Activated T-helper 9 cell treated with anti-CD3 and anti-CD28 coated beads, Interleukin-2, amount 50 U/mL, for 16 hours (primary cell): ENCODE measurements at regions not wholly inside any gene's neighbourhood (a gene's known extent, or its start where the extent isn't known, plus 50 kb on each side); places are given as distances from the start of the nearest gene placed in this dataset.
"Not testable (repeated sequence)": the region's sequence is repeated elsewhere in the genome, so short reads cannot be mapped to it uniquely, and the experiment has no call there.

Source experiments
- DNase-seq: peaks from one replicate; pipeline ENCODE4 v3.0.0-alpha.2; 2020; ENCODE audit warnings: low read depth

- not testable (repeated sequence) for DNase-seq
These were observed 81.1 kb downstream of the THSD1 start for GRCh38 chr13:52324831-52325230.

DNA sequence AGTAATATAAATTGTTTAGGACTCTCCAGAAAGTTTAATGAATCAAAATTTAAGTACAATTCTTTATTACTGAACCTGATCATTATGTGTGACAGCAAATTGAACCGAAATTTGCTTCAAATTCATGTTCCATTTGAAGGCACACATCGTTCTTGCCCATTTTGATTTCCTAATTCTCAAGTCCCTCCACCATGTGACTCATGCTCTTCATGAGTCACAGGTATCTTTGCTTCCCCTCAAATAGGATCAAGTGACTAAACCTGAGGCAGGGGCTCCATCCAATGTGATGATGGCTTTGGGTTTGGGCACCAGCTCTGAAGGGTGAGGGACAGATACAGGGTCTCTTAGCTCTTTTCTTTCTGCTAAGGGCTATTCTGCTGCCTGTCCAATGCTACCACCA, 86.1 kb downstream of the THSD1 start:
- DNase-seq = no peak

- not testable (repeated sequence) for DNase-seq
These were observed 96.1 kb downstream of the THSD1 start for GRCh38 chr13:52309833-52310232.

DNA sequence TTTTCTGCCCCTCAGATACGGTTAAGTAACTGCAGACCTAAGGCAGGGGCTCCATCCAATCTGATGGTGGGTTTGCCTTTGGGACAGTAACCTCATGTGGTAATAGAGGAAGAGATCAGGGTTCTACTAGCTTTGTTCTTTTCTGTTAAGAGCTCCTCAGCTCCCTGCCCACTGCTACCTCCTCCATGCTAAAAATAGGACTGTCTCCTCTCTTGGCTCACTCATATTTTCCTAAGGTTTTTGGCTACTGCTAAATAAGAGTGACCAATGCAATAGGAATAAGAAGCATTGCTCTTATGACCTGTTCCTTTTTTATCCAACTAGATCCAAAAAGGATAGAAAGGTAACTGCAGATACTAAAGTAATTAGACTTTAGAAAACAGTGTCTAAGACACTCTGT, 99.6 kb downstream of the THSD1 start:
- DNase-seq = not testable (repeated sequence)

DNA sequence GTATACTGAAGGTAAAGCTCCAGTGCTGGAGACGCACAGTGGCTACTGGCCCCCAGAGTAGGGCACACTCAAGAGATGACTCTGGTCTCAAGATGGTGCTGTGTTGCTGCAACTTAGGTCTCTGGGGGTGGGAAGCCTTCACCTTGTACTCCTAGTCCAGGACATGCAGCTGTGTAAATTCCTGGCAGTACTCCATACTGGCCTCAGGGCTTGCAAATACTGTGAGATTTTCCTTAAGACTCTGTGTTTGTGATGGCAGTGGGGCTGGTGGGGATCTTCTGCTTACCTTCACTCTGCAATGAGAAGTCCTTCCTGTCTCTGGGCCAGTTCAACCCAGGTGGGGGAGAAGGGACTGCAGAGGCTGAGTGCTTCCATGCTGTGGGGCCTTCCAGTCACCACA, 102.9 kb downstream of the THSD1 start:
- DNase-seq = not testable (repeated sequence)

DNA sequence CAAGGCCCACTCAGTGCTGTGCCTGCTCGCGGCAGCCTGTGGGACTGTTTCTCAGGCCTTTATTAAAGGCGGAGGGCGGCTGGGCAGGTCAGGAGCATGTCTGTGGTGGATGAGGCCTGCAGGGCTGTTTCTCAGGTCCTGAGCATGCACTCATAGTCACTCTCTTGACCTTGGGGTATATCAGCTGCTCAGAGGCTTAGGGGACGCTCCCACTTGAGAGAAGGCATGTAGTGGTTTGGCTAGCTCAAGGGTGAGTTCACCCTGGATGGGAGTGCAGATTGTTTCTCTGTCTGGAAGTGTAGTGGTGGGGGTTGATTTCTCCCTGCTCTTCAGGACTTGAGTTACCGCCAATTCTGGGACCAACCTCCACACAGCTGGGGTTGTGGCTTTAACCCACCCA, 103.3 kb downstream of the THSD1 start:
- DNase-seq = not testable (repeated sequence)

DNA sequence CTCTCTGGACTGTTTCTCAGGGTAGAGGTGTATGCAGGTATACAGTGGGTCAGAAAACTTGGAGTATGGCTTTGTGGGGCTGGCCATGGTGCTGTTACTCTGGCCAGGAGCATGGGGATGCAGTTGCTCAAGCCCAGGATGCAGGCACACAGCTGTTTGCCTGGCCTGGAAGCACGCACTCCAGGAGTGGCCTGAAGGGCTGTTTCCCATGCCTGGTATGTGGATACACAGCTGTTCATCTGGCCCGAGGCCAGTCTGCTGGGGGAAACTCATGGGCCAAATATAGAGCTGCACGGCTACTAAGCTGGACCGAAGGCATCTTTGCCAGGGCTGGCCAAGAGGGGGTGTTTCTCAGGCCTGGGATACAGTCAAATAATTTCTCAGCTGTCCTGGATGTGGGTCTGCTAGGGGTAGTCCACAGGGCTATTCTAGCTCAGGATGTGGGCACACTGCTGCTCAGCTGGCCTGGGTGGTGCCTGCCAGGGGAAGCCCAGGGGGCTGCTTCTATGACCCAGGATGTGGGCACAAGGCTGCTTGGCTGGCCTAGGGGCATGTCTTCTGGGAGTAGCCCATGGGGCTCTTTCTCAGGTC, 104.1 kb downstream of the THSD1 start:
- not testable (repeated sequence) for DNase-seq

DNA sequence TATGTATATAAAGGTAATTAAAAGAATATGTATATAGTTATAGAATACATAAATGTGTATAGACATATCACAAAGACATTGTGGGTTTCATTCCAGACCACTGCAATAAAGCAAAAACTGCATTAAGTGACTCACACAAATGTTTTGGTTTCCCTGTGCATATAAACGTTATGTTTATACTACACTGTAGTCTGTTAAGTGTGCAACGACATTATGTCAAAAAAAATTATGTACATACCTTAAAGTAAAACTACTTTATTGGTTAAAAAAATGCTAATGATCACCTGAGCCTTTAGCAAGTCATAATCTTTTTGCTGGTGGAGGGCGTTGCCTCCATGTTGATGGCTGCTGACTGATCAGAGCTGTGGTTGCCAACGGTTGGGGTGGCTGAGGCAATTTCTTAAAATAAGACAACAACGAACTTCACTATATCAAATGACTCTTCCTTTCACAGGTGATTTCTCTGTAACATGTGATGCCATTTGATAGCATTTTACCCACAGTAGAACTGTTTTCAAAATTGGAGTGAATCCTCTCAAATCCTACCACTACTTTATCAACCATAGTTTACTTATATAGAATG, 107.8 kb downstream of the THSD1 start:
- not testable (repeated sequence) for DNase-seq

GRCh38 chr13:52288891-52289290, 117.1 kb downstream of the THSD1 start:
- DNase-seq = not testable (repeated sequence)

DNA sequence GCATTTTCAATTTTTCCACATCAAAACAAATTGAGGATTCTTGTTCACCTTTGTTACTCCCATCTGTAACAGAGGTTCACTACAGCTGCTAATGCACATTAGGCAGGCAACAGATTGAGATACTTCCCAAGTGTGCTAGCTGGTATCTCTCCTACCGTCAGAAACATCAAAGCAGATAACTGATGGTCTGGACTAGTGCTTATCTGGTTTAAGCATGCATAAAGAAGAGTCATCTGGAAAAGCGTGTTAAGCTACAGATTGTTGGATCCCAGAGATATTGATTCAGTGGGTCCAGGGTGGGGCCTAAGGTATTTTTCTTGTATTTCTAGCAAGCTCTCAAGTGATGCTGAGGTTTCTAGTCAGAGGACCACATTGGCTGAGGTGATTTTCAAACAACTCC, 122.0 kb upstream of the NEK3 start:
- DNase-seq = not testable (repeated sequence)

DNA sequence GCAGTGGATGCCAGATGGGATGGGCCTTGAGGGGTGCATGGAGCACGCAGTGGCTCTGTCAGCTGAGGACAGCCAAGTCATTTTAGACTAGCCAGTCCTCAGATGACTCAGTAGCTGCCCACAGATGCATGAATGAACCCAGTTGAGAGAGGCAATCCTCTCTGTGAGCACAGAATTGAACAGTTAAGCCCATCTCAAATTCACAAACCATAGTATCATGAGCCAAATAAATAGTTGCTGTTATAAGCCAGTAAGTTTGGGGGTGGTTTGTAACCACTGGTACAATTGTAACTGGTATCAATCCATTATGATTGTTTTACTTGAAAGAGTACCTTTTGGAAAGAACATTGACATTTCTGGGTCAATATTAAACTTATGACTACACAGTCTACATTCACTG, 120.0 kb upstream of the NEK3 start:
- DNase-seq = not testable (repeated sequence)

DNA sequence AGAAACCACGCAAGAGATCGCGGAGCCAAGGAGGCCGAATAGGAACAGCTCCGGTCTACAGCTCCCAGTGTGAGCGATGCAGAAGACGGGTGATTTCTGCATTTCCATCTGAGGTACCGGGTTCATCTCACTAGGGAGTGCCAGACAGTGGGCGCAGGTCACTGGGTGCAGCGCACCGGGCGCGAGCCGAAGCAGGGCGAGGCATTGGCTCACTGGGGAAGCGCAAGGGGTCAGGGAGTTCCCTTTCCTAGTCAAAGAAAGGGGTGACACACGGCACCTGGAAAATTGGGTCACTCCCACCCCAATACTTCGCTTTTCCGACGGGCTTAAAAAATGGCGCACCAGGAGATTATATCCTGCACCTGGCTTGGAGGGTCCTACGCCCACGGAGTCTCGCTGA, 94.9 kb upstream of the NEK3 start:
- not testable (repeated sequence) for DNase-seq

- DNase-seq = not testable (repeated sequence)
These were observed 81.4 kb upstream of the NEK3 start for GRCh38 chr13:52240752-52241151.

- peak; percentile 8 for DNase-seq
These were observed 76.7 kb upstream of the NEK3 start for GRCh38 chr13:52235900-52236595.

GRCh38 chr13:52234928-52235327, 75.5 kb upstream of the NEK3 start:
- not testable (repeated sequence) for DNase-seq

- not testable (repeated sequence) for DNase-seq
These were observed 63.7 kb upstream of the NEK3 start for GRCh38 chr13:52223063-52223462.

DNA sequence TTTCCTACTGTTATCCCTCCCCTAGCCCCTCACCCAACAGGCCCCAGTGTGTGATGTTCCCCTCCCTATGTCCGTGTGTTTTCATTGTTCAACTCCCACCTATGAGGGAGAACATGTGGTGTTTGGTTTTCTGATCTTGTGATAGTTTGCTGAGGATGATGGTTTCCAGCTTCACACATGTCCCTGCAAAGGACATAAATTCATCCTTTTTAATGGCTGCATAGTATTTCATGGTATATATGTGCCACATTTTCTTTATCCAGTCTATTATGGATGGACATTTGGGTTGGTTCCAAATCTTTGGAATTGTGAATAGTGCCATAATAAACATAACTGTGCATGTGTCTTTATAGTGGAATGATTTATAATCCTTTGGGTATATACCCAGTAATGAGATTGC, 54.5 kb upstream of the NEK3 start:
- not testable (repeated sequence) for DNase-seq

GRCh38 chr13:52212886-52213285, 53.5 kb upstream of the NEK3 start:
- DNase-seq = not testable (repeated sequence)

GRCh38 chr13:52211416-52211776, 52.0 kb upstream of the NEK3 start:
- DNase-seq = not testable (repeated sequence)

DNA sequence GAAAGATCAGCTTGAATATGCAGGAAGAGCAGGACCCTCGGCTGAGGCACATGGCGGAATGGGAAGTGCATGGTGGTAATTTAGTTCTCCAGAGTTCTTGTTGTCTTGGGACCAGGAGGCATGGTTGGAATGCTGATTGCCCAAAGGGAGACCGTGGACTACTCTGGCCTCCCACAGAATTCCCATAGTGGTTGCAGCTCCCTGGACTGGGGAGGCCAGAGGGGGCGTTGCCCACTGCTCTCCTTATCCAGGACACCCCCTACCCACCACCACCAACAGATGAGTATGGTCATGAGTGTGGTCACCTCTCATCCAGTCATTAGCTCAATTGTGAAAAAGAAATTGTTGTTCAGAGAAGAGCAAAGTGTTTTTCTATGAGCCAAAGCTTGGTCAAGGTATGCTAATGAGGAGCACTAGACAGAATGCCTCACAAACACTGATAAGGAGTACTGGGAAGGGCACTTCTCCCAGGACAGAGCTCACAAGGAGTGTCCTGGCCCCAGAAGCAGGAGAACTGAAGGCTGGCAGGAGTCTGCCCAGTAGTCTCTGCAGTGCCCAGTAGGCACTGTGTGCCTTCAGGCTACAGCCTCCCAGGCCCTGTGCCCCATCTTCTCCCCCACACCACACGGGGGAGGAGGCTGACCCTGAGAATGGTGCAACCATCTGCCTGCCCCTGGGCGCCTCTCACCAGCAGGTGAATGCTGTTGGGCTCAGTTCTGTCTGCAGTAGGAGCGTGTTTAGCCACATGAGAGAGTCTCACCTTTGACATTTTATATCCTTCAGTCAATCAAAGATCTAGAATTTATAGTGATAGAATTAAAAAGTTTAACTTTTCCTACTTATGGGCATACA, 51.4 kb upstream of the NEK3 start:
- not testable (repeated sequence) for DNase-seq
